GM21526 (cell line): ENCODE measurements at regions not wholly inside any gene's neighbourhood (a gene's known extent, or its start where the extent isn't known, plus 50 kb on each side); places are given as distances from the start of the nearest gene placed in this dataset.
A peak's percentile ranks its signal among the peaks of the same experiment; 100 is the strongest.

Experiments used
- ATAC-seq: cut with Tn5 transposase; IDR thresholded peaks from one replicate; pipeline ENCODE4 v1.9.1; 2021; ENCODE audit warnings: moderate library complexity; ENCODE audit not compliant: unreplicated experiment, low FRiP score

DNA sequence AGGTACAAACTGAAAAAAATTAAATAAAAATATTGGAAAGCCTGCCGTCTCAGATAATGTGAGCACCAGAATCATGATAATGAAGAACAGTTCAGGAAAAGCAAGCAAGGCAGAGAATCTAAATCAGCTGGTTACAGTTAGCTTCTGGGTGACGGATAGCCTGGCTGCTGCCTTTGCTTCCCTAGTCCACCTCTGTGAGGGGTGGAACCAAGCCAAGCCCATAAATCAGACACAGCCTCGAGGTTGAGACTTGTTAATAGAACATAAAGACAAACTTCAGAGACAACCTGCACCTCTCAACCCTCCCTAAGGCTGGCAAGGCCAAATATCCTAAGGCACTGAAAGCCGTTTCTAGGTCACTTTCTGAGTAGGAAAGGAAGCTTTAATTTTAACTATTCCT, 334.7 kb upstream of the SLC39A10 start:
- ATAC-seq: no peak

DNA sequence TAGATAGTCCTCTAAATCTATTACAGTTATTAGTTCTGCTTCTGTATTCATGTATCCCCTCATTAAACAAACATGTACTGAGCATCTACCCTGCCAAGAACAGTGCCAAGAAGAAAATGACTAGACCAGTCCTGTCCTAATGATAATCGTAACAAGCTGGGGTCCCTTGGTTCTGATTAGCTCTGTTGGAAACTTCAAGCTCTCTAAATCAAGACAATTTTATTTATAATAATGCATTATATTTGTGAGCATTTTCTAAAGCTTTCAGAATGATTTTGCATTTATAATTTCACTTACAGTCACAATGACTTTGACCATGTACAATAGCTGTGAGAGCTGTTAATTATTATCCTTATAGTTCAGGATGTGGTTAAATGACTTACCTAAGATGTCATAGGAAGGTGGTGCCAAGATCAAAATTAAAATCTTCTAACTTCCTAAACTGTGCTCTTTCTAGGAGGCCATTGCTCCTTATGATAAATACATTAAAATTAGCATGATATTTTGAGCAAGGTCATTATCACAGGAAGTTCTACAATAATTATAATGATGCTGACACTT, 336.5 kb upstream of the SLC39A10 start:
- ATAC-seq: no peak

DNA sequence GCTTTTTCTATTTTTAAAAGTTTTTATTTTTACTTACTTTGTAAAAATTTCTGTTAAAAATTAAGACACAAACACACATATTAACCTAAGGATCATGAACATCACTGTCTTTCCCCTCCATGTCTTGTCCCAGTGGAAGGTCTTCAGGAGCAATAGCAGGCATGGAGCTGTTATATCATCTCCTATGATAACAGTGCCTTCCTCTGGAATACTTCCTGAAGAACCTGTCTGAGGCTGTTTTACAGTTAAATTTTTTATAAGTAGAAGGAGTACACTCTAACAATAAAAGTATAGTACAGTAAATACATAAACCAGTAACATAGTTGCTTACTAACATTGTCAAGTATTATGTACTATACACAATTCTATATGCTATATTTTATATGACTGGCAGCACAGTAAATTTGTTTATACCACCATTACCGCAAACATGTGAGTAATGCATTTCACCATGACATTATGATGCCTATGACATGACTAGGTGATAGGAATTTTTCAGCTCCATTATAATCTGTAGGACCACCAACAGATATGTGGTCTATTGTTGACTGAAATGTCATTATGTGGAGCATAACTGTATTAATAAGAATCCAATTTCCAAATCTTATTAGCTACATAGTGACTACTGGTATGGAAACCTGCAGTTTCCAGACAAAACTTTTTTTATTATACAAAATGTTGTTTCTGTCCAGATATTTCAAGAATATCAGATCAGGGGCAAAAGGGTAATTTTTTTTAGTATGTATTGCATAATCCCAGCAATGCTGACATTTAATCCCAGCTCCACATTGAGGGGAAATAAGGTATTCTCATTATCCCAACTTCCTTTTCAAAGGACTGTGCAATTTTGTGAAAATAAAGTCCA, 337.2 kb upstream of the SLC39A10 start:
- no peak for ATAC-seq

DNA sequence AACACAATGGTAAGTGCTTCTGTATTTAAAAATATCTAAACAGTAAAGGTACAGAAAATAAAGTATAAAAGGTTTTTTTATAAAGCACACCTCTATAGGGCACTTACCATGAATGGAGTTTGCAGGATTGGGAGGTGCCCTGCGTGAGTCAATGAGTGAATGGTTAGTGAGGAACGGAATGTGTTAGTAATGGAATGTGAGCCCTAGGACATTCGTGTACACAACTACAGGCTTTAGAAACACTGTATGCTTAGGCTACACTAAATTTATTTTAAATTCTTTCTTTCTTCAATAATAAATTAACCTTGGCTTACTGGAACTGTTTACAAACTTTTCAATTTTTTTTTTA, 337.9 kb upstream of the SLC39A10 start:
- ATAC-seq: no peak

DNA sequence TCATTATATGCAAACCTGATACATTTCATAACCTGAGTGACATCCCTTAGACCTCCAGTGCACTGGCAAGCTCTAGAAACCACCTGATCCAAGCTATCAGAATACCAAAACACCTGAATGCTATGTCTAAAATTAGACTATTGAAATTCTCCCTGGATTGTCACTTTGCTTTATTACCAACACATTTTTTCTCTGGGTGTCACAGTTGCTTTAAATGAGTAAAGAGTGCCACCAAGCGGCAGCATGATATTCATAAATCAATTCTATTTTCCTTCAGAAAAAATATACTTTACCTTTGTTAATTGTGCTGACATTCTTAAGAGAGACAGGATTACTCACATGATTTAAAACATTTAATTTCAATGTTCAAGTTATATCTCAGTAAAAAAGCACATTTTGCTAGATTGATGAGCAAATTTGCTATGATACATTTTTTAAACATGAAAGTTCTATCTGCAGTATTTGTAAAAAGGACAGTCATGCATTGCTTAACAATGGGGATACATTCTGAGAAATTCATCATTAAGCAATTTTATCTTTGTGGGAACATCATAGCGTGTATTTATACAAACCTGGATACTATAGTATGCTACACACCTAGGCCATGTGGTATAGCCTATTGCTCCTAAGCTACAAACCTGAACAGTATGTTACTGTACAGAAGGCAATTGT, 338.4 kb upstream of the SLC39A10 start:
- ATAC-seq: no peak

DNA sequence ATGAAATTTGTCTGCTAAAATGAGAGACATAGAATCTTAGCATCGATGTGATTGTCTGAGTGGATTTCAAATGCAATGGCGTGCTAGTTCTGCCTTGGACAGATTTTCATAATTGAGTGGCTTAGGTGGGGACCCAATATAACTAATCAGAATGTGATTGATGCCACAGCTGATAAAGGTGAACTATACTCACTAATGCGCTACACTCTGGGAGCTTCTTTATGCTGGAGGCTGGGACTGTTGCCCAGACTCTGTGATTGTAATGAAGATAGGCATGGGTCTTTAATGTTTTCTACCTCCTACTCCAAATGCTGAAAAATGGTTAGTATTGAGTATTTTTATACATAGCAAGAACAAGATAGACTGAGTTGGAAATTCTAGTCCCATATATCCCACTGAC, 339.5 kb upstream of the SLC39A10 start:
- no peak for ATAC-seq

DNA sequence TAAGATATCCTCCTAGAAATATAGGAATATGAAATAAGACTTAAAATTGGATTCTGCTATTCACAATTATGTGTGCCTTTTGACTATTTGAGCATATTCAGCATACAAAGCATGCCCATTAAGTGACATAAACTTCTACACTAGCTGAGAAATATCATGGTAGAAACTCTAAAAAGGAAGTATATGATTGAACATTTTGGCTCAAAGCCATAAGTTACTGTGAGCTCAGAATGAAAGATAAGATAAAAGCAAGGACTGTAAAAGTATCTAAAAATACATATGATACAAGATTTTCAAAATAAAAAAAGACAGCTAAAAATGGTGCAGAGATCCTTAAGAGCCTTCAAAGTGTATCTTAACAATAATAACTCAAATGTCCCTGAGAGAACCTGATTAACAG, 340.5 kb upstream of the SLC39A10 start:
- ATAC-seq: no peak

DNA sequence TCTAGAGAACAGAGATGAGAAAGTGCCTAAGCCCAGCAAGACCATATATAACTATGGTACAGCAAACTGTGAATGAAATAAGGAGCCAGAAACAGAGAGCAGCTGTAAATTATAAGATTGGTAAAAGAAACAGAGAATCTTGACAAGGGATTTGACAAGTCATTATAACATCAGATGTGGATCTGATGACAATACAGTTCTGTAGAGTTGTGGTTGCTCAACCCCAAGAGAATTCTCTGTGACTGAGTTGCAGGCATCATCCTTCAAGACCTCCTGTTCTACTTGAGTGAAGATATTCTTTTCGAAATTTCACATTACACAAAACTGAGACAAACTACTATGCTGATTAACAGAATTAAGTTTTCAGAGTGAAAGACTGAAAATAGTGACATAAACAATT, 343.1 kb upstream of the SLC39A10 start:
- ATAC-seq: no peak

DNA sequence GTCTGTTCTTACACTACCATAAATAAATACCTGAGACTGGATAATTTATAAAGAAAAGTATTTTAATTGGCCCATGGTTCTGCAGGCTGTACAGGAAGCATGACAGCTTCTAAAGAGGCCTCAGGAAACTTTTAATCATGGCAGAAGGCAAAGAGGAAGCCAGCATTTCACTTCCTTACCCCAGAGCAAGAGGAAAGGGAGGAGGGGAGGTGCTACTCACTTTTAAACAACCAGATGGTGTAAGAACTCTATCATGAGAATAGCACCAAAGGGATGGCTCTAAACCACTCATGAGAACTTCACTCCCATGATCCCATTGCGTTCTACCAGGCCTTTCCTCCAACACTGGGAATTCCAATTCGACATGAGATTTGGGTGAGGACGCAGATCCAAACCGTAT, 344.4 kb upstream of the SLC39A10 start:
- peak; percentile 47 for ATAC-seq

DNA sequence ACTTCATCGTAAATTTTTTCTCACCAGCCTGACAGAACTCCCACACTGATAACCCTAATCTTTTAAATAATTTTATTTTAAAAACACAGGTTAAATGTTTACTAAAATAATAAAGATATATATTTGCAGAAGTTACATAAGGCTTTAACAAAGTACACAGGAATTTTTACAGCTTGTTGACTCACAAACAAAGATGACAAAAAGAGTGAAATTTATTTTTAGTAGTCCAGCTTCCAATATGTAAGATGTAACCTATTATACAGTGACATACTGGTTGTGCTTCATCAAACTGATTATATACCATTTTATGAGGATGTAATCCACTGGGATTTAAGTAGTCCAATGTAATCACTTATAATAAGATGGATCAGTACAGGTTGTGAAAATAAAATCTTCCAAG, 348.9 kb upstream of the SLC39A10 start:
- no peak for ATAC-seq

DNA sequence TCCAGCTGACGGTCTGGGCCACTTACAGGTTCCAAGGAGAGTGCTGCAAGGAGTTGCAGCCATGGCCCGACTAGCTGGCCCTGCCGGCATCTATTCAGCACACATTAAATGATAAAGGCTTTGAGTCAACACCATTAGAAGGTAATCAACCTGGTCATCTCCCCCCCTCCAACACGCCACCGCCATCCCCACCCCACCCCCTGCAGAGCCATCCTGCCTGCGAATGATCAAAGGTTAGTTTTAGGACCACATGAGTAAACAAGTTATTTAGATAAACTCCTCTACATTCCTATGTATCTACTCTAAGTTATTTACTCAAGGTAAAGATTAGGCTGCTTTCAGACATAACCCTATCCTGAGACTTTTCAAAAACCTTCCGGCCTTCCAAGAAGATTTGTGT, 349.3 kb upstream of the SLC39A10 start:
- no peak for ATAC-seq

DNA sequence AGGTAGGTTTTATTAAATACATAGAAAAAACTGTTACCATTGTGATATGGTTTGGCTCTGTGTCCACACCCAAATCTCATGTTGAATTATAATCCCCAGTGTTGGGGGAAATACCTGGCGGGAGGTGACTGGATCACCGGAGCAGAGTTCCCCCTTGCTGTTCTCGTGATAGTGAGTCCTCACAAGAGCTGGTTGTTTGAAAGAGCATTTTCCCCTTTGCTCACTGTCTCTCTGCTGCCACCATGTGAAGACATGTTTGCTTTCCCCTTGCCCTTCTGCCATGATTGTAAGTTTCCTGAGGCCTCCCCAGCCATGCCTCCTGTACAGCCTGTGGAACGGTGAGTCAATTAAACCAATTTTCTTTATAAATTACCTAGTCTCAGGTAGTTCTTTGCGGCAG, 352.7 kb upstream of the SLC39A10 start:
- ATAC-seq: no peak

DNA sequence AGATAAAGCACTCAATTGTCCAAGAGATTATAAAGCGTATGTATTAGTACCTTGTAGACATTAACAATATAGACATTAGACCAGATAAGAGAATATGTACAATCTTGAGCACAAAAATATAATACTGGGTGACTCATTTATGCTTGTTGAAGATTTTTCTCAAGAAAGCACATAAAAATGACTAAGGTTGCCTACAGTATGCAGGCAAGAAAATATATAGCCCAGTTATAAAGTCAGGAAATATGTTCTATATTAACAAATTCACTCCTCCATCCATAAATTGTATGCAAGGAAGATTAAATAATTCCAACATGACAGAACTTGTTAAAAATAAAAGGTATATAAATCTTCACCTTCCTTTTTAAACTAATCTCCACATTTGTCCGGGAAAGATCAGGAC, 356.4 kb upstream of the SLC39A10 start:
- ATAC-seq: no peak

DNA sequence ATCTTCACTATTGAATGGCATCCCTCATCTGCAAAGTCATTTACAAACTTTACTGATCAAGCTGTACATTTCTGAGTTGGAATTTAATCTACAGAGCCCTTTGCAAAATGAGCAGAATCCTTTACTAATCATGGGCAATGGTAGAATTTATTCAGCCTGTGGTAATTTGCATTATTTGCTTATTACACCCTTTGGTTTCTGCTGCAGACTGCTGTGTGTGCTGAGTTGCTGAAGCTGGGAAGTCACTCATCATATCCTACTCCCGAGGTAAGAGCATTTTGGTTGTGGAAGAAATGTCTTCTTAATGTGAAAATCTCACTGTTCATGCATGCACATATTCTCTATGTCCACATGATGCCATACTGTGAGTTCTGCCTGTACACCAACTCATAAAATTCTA, 357.4 kb upstream of the SLC39A10 start:
- no peak for ATAC-seq

DNA sequence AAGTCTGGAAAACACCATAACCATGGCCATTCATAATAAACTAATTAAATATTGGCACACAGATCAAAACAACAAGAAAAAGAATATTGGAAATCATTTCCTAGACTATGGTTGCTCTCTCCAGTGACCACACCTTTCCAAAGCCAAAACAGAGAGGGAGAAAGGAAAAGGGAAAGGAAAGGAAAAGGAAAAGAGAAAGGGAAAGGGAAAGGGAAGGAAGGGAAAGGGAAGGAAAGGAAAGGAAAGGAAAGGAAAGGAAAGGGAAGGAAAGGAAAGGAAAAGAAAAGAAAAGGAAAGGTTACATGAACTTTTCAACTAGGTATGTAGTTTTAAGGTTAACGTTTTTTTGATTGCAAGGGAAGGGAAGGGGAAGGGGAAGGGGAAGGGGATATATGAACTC, 360.5 kb upstream of the SLC39A10 start:
- no peak for ATAC-seq

DNA sequence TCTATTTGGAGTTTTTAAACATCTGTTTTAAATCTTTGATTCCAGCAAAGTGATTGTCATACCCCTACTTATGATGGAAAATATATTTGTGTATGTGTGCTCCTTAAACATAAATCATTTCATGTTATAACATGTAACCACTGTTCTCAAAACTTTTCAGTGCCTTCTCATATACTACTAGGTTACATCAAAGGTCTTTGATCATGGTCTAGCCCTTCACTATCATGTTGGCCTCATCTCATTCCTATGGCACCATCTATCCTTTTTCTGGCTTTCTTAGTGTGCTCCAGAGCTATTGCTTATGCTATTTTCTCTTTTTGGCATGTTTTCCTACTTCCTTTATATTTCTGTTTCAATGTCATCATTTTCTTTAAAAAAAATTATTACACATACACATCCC, 367.9 kb upstream of the SLC39A10 start:
- ATAC-seq: no peak

DNA sequence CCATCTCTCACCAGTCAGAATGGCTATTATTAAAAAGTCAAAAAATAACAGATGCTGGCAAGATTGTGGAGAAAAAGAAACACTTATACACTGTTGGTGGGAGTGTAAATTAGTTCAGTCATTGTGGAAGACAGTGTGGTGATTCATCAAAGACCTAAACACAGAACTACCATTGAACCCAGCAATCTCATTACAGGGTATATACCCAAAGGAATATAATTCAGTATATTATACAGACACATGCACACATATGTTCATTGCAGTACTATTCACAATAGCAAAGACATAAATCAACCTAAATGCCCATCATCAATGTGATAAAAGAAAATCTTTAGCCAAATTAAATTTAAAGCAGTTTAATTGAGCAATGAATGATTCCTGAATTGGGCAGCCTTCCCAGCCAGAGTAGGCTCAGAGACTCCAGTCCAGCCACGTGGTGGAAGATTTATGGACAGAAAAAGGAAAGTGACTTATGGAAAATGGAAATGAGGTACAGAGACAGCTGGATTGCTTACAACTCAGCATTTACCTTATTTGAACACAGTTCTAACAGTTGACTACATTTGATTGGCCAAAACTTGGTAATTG, 377.1 kb upstream of the SLC39A10 start:
- no peak for ATAC-seq

DNA sequence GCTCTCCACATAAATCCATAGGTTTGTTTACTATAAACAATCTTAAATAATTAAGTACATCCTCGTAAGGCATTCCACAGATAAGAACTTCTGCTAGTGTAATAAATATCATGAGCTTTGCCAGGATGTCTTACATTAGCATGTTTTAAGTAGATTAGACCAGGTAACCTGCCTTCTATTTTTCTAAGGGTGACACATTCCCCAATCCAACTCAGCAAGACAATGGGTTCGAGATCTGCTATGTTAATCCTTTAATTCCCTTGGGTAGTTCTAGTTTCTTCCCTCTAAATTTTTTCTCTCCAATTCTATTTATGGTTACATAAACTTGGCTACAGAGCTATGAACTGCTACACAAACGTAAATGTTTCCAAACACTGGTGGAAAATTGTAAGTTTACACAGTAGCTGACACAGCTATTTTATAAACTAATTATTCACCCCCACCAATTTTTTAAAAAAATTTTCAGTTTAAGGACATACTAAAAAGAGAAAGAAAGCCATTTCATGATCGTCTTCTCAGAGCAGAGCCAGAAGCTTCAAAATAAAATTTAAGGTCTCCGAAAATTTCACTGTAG, 386.5 kb upstream of the SLC39A10 start:
- no peak for ATAC-seq

DNA sequence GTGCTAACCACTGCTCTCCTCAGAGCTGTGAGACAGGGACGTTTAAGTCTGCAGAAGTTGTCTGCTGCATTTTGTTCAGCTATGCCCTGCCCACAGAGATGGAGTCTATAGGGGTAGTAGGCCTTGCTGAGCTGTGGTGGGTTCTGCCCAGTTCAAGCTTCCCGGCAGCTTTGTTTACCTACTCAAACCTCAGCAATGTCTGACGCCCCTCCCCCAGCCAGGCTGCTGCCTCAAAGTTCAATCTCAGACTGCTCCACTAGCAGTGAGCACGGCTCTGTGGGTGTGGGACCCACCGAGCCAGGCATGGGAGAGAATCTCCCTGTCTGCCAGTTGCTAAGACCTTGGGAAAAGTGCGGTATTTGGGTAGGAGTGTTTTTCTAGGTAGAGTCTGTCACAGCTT, 387.8 kb upstream of the SLC39A10 start:
- no peak for ATAC-seq

DNA sequence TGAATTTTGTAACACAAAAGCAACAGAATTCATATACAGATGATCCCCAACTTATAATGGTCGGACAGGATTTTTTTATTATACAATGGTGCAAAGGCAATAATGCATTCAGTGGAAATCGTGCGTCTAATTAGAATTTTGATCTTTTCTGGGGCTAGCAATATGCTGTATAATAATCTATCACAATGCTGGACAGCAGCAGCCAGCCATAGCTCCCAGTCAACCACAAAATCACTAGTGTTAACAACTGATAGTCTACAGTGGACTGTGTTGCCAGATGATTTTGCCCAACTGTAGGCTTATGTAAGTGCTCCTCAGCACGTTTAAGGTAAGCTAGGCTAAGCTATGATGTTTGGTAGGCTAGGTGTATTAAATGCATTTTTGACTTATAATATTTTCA, 399.0 kb upstream of the SLC39A10 start:
- ATAC-seq: no peak

DNA sequence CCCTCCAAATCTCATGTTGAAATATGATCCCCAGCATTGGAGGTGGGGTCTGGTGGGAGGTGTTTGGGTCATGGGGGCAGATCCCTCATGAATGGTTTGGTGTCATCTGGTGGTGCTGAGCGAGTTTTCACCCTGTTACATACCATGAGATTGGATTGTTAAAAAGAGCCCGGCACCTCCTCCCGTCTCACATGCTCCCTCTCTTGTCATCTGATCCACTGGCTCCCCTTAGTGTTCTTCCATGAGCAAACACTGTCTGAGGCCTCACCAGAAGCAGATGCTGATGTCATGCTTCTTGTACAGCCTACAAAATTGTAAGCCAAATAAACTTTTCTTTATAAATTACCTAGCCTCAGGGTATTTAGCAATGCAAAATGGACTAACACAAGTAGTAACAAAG, 405.0 kb upstream of the SLC39A10 start:
- no peak for ATAC-seq
